ENCODE measurements at regions not wholly inside any gene's neighbourhood (a gene's known extent, or its start where the extent isn't known, plus 50 kb on each side); places are given as distances from the start of the nearest gene placed in this dataset.

DNA sequence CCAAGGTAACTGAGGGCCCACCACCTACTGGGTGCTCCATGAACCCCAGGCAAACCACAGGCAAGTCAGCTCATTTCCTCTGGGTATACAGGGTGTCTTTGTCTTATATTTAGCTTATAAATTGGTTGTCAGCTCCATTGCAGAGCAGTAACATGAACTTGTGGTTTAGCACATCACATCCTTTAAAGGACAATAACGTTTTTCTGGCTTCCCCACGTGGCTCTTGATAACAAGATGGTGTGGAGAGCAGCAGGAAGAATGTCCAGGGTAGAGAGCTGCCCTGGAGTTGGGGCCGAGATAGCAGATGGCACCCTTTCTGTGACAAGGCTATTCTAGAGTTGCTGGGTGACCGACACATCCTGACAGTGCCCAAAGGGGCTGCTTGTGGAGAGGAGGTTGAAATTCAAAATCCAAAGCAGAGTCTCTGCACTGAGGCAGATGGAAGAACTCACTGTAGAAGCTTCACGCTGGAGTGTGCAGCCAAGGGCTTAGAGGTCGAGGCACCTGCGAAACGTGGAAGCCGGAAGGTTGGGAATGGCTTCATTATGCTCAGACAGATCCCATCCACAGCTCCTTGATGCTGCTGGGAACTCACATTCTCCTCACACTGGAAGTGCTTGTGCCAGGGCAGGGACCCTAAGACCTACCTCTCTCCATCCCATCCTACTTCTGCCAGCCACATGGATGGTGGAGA is 133.0 kb upstream of the FRY start:
- no peak for DNase-seq

DNA sequence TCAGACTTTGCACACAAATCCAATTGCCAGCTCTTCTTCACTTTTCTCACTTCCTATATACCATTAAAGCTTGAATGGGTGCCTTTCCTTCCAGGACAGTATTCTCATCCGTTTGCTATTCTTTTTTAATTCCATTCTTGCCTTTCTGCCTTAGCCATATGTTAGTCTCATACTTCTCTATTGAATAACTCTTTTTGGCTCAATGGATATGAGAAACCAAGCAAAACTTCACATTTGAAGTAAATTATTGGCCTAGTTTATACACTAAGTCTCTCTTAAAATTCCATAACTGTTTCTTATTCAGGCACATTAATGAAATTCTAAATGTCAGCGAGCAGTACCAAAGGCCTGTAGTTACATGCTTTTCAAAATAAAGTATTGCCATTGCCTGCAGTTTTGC is 129.6 kb upstream of the FRY start:
- no peak for DNase-seq

- no peak for DNase-seq
Measured at GRCh38 chr13:31903111-31903815, 128.3 kb upstream of the FRY start.

DNA sequence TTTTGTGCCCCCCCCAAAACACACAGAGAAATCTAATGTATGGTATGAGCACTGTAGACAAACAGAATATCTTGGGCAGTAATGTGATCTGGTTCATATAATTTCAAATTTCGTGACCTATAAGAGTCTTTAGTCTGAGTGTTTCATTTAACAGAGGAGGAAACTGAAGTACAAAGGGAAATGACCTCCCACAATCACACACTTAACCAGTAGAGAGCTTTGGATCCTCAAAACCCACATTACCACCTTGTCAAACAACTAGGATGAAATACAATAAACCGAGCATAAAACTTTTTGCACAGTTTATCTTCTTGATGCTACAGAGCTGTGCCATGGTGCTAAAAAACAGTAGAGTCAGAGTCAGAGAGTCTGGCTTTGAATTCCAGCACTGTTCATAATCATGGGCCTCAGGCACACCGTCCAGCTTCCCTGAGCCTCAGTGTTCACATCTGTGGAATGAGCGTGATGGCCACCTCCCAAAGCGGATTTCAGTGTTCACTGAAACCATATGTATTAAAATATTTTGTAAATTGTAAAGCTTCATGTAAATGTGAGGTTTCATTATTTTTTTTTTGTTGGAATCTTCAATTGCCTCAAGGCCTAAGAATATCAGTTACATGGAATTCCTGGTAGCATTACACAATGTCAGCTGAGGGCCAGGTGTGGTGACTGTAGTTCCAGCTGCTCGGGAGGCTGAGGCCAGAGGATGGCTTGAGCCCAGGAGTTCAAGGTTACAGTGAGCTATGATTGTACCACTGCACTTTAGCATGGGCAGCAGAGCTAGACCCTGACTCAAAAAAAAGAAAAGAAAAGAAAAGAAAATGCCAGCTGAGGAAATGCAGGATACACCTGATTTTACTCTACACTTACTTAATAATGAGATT is 126.4 kb upstream of the FRY start:
- no peak for DNase-seq

- no peak for DNase-seq
Measured at GRCh38 chr13:31905961-31906360, 125.6 kb upstream of the FRY start.

GRCh38 chr13:31908696-31909411 is 122.7 kb upstream of the FRY start:
- no peak for DNase-seq

DNA sequence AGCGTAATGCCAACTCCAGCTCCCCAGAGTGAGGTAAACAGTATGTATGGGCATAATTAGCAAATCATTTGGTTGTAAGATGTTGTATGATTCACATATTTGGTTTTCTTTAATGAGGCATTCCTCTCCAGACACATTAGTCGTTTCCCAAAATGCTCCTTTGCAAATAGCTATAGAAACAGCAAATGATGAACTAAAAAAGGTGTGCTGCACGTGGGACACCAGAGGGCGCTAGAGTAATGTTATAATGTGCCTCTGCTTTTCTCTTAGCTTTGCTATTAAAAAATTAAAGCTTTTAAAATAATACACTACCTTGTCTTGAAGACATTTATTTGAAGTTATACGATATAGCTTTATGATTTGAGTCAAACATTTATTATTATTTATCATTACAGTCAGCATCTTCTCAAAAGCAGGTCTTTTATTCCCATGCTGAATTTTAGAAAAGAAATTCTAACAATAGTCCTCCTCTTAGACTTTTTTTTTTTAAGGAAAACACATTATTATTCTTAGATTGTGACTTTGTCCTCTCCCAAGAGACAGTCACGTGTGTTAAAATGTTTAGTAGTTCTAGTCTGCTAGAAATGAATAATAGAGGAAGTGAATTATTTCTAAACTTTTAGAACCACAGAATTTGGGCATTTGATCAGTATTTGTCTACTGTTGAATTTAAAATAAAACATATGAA is 121.6 kb upstream of the FRY start:
- DNase-seq: no peak

DNA sequence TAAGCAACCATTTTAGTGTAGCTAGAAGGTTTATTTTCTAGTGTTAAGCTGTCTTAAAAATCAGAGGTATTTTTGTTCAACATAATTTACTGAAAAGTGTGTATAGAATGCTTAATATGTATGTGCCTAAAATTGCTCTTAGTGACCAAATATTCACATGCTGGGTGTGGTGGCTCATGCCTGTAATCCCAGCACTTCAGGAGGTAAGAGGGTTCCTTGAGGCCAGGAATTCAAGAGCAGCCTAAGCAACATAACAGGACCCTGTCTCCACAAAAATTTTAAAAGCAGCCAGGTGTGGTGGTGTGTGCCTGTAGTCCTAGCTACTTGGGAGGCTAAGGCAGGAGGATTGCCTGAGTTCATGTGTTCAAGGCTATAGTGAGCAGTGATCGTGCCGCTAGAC is 120.9 kb upstream of the FRY start:
- DNase-seq: no peak

- DNase-seq: no peak
Measured at GRCh38 chr13:31912647-31913401, 118.8 kb upstream of the FRY start.

GRCh38 chr13:31913459-31913858 is 118.1 kb upstream of the FRY start:
- no peak for DNase-seq

GRCh38 chr13:31914843-31915242 is 116.7 kb upstream of the FRY start:
- DNase-seq: no peak

- DNase-seq: no peak
Measured at GRCh38 chr13:31918707-31919106, 112.9 kb upstream of the FRY start.

DNA sequence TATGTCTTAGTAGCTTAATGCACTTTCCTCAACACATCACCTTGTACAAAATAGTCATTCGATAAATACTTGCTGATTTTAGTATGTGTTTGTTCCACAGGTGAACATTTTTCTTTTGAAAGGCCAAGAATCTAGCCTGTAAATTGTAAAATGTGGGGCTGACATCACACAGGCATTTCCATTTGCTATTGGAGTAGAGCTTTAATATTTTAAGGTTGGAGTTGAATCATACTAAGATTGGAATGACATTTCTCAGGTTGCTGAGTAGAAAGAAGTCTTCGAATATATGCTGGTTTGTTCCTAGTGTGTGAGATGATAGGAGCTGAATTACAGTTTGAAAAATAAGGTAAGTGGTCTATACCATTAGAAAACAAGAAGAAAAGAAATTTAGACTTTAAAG is 112.3 kb upstream of the FRY start:
- no peak for DNase-seq

DNA sequence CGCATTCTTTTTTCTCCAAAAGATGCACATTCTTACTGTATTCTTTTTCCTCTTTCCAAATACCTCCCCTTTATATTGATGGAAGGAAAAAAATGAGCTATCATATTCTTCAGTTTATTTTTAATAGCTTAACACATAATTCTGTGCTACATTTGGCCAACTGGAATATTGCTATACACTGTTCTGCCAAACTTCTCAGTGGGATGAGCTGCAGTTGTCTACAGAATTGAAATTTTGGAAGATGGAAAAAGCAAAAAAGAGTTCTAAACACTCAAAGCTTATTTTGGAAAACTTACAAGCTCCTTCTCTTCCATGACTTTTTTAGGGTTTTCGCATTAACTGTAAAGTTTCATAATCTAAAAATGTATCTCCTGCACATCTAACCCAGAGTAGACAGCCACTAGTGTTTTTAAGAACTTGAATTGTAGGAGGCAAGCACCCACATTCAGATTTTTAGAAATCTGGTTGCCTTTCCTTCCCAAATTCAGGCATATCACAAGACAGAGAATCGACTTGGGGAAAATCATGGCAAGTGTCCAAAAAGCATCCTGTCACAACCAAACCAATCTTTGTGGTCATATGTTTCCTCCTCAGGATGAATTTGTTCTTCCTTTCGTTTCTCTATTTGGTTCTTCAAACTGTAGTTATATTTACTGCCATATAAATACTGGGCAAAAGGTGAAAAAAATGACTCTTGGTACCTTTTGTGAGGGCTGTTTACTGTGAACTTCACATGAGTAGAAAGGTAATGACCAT is 111.4 kb upstream of the FRY start:
- no peak for DNase-seq

- DNase-seq: no peak
Measured at GRCh38 chr13:31920727-31921100, 110.9 kb upstream of the FRY start.

GRCh38 chr13:31922724-31923123 is 108.8 kb upstream of the FRY start:
- DNase-seq: no peak

DNA sequence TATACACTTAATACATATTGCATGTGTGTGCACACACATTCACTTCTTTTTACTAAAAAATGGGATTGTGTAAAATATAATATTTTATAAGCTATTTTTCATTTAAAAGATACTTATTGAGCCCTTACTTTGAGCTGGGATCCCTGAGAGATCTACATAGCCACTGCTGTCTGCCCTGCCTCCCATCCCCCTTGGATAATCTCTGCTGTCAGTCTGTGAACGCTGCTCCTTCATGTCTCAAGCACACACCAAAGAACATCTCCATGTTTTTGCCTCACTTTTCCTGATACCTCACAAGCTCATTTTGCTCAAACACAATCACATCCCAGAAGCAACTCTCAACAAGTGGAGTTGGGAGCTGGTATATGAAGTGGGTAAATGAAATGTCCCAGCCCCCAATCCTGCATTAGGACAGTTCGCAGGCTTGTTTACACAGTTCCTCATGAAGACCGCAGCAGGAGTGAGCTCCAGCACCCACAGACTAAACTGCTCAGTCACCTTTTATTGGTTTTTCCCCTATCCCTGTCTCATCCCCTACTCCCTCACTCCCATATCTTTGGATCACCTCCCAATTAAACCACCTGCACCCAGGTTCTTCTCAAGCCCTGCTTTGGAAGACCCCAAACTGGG is 108.3 kb upstream of the FRY start:
- no peak for DNase-seq

GRCh38 chr13:31925079-31925478 is 106.5 kb upstream of the FRY start:
- DNase-seq: no peak

DNA sequence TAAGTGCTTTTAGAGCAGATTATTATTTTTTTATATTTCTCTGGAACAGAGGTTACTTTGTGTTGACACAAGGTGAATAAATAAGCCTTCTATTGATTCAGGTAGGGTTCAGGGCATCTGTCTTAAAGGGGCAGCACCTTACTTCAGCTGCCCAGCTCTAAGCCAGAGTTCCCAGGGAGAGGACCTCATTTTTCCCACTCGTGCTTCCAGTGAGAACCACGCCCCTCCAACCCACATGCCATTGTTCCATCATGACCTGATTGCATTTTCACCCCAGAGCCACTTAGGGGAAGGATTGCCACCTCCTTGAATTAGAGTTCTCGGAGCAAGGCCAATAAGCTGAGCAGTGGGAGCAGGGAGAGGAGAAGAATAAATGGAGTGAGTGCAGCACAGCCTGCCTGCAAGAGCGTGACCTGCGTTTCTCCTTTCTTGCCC is 104.3 kb upstream of the FRY start:
- no peak for DNase-seq

- DNase-seq: no peak
Measured at GRCh38 chr13:31929031-31929770, 102.4 kb upstream of the FRY start.

Measured in NCI-H187 (cell line).